A549 (cell line): ENCODE measurements at regions not wholly inside any gene's neighbourhood (a gene's known extent, or its start where the extent isn't known, plus 50 kb on each side); places are given as distances from the start of the nearest gene placed in this dataset.

ENCODE experiments used
- ATAC-seq, 2 experiments: fragments of 200-7000 bp in 1 of 2; fragments of >200 bp in 1 of 2; cut with Nextera tagmentation in 1 of 2; cut with Tn5 transposase in 1 of 2; 3 replicates each; pipeline versions ENCODE4 v1.8.0 to v1.9.1; 2018 to 2020; ENCODE audit warnings: mild to moderate bottlenecking in 1 of 2, moderate library complexity in 1 of 2
- CTCF ChIA-PET: fragments of 300-600 bp; sonication (Branson Sonifier 250); formaldehyde crosslinking; extraction: SDS; loops from one replicate; lab custom pipeline; 2021; ENCODE audit warnings: antibody characterized with exemption, inconsistent platforms; lab: Yijun Ruan, JAX
- POLR2A ChIA-PET: fragments of 350-600 bp; formaldehyde crosslinking; extraction: SDS; loops from one replicate; lab custom pipeline; 2021; ENCODE audit warnings: antibody characterized with exemption, inconsistent platforms; lab: Yijun Ruan, JAX
- DNase-seq, 2 experiments: peaks; one replicate each; pipeline versions ENCODE4 v3.0.0 to v3.0.0-alpha.2; 2011 to 2016; ENCODE audit warnings: low read depth in 1 of 2, low spot score in 1 of 2
- FAIRE-seq: peaks from 2 replicates; lab custom pipeline; 2011; peaks lifted over from hg19 to GRCh38; lab: Jason Lieb, UNC
- H3K27ac ChIP-seq, 2 experiments: fragments of >200 bp; sonication (Bioruptor Twin); formaldehyde crosslinking; 3 replicates each; pipeline ENCODE4 v1.5.1; 2016 to 2017
- H3K4me1 ChIP-seq: fragments of >200 bp; sonication (Bioruptor Twin); formaldehyde crosslinking; 3 replicates; pipeline ENCODE4 v1.6.1; 2016
- H3K4me2 ChIP-seq: fragments of >200 bp; sonication (Bioruptor Twin); formaldehyde crosslinking; 3 replicates; pipeline ENCODE4 v1.6.1; 2016
- H3K4me3 ChIP-seq: fragments of >200 bp; sonication (Bioruptor Twin); formaldehyde crosslinking; 3 replicates; pipeline ENCODE4 v1.5.1; 2016
- H3K9me3 ChIP-seq: fragments of >200 bp; sonication (Bioruptor Twin); formaldehyde crosslinking; 3 replicates; pipeline ENCODE4 v1.6.1; 2016
- BCL3 ChIP-seq: fragments of >200 bp; sonication (Bioruptor Twin); formaldehyde crosslinking; IDR thresholded peaks from 3 replicates; pipeline ENCODE4 v1.6.1; 2016
- CBX8 ChIP-seq: fragments of 200-600 bp; sonication (generic); IDR thresholded peaks from 2 replicates; pipeline ENCODE4 v1.6.1; 2016
- CEBPB ChIP-seq, 2 experiments: fragments of >200 bp in 1 of 2; sonication (Bioruptor Twin) in 1 of 2; formaldehyde crosslinking in 1 of 2; IDR thresholded peaks; 2 replicates each; pipeline ENCODE4 v1.6.1; 2012 to 2016
- CHD2 ChIP-seq: fragments of 150-350 bp; IDR thresholded peaks from 2 replicates; pipeline ENCODE4 v1.6.1; 2014; ENCODE audit warnings: low read length; ENCODE audit not compliant: partially characterized antibody
- CTCF ChIP-seq: fragments of >200 bp; sonication (Bioruptor Twin); formaldehyde crosslinking; IDR thresholded peaks from 3 replicates; pipeline ENCODE4 v1.5.1; 2016
- ELK1 ChIP-seq: fragments of 150-350 bp; IDR thresholded peaks from 2 replicates; pipeline ENCODE4 v1.6.1; 2014; ENCODE audit warnings: low read depth, mild to moderate bottlenecking, low read length
- JUN ChIP-seq, 2 experiments: fragments of >200 bp; sonication (Bioruptor Twin); formaldehyde crosslinking; IDR thresholded peaks; 2 replicates in 1 of 2; 3 replicates in 1 of 2; pipeline ENCODE4 v1.6.1; 2016 to 2017
- KDM1A ChIP-seq: fragments of 200-600 bp; sonication (generic); IDR thresholded peaks from 2 replicates; pipeline ENCODE4 v1.6.1; 2016; ENCODE audit warnings: low read depth, mild to moderate bottlenecking
- NR3C1 ChIP-seq: fragments of >200 bp; sonication (Bioruptor Twin); formaldehyde crosslinking; IDR thresholded peaks from 3 replicates; pipeline ENCODE4 v1.6.1; 2017
- RAD21 ChIP-seq, 2 experiments: fragments of >200 bp in 1 of 2; sonication (Bioruptor Twin) in 1 of 2; formaldehyde crosslinking in 1 of 2; IDR thresholded peaks in 1 of 2; conservative IDR thresholded peaks in 1 of 2; 2 replicates in 1 of 2; 3 replicates in 1 of 2; pipeline ENCODE4 v1.6.1; 2012 to 2018; ENCODE audit warnings: inconsistent platforms in 1 of 2
- RFX5 ChIP-seq: fragments of 450-650 bp; IDR thresholded peaks from 2 replicates; pipeline ENCODE4 v1.7.1; 2014; ENCODE audit warnings: antibody characterized with exemption, mild to moderate bottlenecking, moderate library complexity
- ZC3H11A ChIP-seq: fragments of 450-650 bp; IDR thresholded peaks from 2 replicates; pipeline ENCODE4 v1.6.1; 2014; ENCODE audit warnings: antibody characterized with exemption, mild to moderate bottlenecking
- WGBS: methylation state at CpG from one replicate; pipeline ENCODE4 v1.1.6; 2017; ENCODE audit errors: missing lambda C conversion rate; 5-methylcytosine and 5-hydroxymethylcytosine counted together
- TF ChIP-seq, protein P1 (sequence below): IDR thresholded peaks from 2 replicates; pipeline ENCODE4 v1.6.1; 2012

GRCh38 chr5:113792806-113793205 is 279.3 kb downstream of the YTHDC2 start:
- H3K4me2 ChIP-seq, result no peak overlapping the region
- H3K9me3 ChIP-seq, result no peaks in the 10 kb centered on the region
- POLR2A ChIA-PET, result no interaction called here
- FAIRE-seq (no peak), ATAC-seq (no peak), DNase-seq (no peak)
- no peak overlapping the region for H3K27ac ChIP-seq
- WGBS, result 46% methylated on average over 4 of the region's 4 CpGs
- no peak overlapping the region for H3K4me3 ChIP-seq
- H3K4me1 ChIP-seq, result no peaks in the 10 kb centered on the region
- no peak for TF ChIP-seq BCL3
- TF ChIP-seq, protein P1, sequence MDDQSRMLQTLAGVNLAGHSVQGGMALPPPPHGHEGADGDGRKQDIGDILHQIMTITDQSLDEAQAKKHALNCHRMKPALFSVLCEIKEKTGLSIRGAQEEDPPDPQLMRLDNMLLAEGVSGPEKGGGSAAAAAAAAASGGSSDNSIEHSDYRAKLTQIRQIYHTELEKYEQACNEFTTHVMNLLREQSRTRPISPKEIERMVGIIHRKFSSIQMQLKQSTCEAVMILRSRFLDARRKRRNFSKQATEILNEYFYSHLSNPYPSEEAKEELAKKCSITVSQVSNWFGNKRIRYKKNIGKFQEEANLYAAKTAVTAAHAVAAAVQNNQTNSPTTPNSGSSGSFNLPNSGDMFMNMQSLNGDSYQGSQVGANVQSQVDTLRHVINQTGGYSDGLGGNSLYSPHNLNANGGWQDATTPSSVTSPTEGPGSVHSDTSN, result no peak
- CTCF ChIA-PET, result interaction anchor here (0.6 kb wide), 1 partner anchor 9 kb away, joined by 3 read pairs; no protein-coding TSS in a partner anchor

DNA sequence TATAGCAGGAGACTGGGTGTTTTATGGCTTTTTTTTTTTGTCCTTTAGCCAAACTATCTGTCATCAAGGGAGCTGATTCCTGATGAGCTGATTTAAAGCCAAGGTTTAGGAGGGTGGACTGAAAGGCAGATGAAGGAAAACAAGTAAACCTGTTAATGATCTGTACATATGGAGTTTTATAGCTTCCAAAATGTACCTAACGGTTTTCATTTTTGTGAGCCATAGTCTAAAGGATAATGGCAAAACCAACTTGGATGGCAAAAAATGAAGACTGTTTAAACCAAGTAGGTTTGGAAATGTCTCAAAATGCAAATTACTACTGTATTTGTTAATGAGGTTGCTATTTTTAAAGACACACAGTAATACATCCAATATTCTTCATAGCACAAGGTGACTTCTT is 281.5 kb downstream of the YTHDC2 start:
- POLR2A ChIA-PET, result no interaction called here
- H3K4me1 ChIP-seq, result no peaks in the 10 kb centered on the region
- no peak overlapping the region for H3K4me2 ChIP-seq
- 6% methylated on average over 1 of the region's 1 CpG for WGBS
- CTCF ChIA-PET, result no interaction called here
- DNase-seq (no peak), FAIRE-seq (no peak), ATAC-seq (no peak)
- H3K9me3 ChIP-seq, result no peaks in the 10 kb centered on the region
- H3K4me3 ChIP-seq, result no peak overlapping the region
- H3K27ac ChIP-seq, result no peak overlapping the region
- no peak for TF ChIP-seq ZC3H11A
- TF ChIP-seq CBX8, result no peak
- no peak for TF ChIP-seq CTCF
- no peak for TF ChIP-seq KDM1A

GRCh38 chr5:113800686-113801085 is 287.2 kb downstream of the YTHDC2 start:
- Histone ChIP-seq H3K4me1 (no peaks in the 10 kb centered on the region), H3K4me3 (no peak overlapping the region), H3K4me2 (no peak overlapping the region), H3K27ac (no peak overlapping the region), H3K9me3 (no peaks in the 10 kb centered on the region)
- WGBS, result 3% methylated on average over 3 of the region's 3 CpGs
- FAIRE-seq (no peak), DNase-seq (no peak), ATAC-seq (no peak)
- TF ChIP-seq ELK1, result no peak
- TF ChIP-seq CHD2, result no peak
- no peak for TF ChIP-seq NR3C1
- TF ChIP-seq JUN (IDR thresholded peaks at IDR 0.05), result no peak
- TF ChIP-seq RAD21 (conservative IDR thresholded peaks at IDR 0.05 in 1 of 2, IDR thresholded peaks at IDR 0.05 in 1 of 2), result no peak
- TF ChIP-seq CEBPB (IDR thresholded peaks at IDR 0.05), result no peak
- ChIA-PET CTCF (interaction anchor here (0.7 to 2.8 kb wide), 3 partner anchors 9 to 189 kb away, joined by 3 to 8 read pairs (median 4); no protein-coding TSS in a partner anchor), POLR2A (no interaction called here)

DNA sequence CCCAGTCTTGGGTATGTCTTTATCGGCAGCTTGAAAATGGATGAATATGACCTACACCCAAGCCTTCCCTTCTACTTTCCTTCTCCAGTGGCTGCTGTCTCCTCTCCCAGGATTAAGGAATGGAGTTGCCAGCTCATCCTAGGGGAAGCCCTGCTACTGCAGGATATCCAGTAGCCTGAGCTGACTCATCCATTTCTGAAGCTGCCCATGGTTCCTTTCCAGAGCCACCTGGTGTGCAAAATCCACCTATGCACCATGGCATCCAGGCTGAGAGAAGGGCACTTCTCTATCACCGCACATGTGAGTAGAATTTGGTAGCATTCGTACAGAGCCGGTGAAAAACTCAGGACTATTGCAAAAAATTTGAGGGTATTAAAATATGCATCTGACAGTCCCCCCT is 290.8 kb downstream of the YTHDC2 start:
- no peaks in the 10 kb centered on the region for H3K9me3 ChIP-seq
- no peak for TF ChIP-seq RFX5
- TF ChIP-seq CEBPB (IDR thresholded peaks at IDR 0.05), result no peak
- TF ChIP-seq CBX8, result no peak
- TF ChIP-seq, all 56 proteins: peak for 0
- POLR2A ChIA-PET, result no interaction called here
- Histone ChIP-seq H3K4me2 (no peak overlapping the region), H3K4me1 (no peaks in the 10 kb centered on the region), H3K4me3 (no peak overlapping the region), H3K27ac (no peak overlapping the region)
- FAIRE-seq (no peak), ATAC-seq (no peak), DNase-seq (no peak)
- WGBS, result 65% methylated on average over 4 of the region's 4 CpGs
- CTCF ChIA-PET, result interaction anchor here (0.7 to 0.9 kb wide), 2 partner anchors 192 to 729 kb away, joined by 3 to 4 read pairs; no protein-coding TSS in a partner anchor
